T-cell (primary cell): ENCODE measurements at regions not wholly inside any gene's neighbourhood (a gene's known extent, or its start where the extent isn't known, plus 50 kb on each side); places are given as distances from the start of the nearest gene placed in this dataset.

Experiments
- ATAC-seq, 4 experiments: fragments of 200-7000 bp in 3 of 4; fragments of 150-1000 bp in 1 of 4; cut with Tn5 transposase; replicated peaks in 1 of 4; 1 replicate in 3 of 4; 2 replicates in 1 of 4; pipeline ENCODE4 v1.10.0; 2021; ENCODE audit warnings: moderate library complexity in 3 of 4, mild to moderate bottlenecking in 2 of 4, moderate number of reproducible peaks in 1 of 4
- CTCF ChIA-PET, 2 donors: fragments of 300-600 bp; sonication (Branson Sonifier 250); formaldehyde crosslinking; loops; one replicate each; lab custom pipeline; 2022; ENCODE audit warnings: antibody characterized with exemption in 2 of 2; lab: Charles Lee
- POLR2A ChIA-PET, 2 donors: fragments of 300-600 bp; sonication (Branson Sonifier 250); formaldehyde crosslinking; loops; one replicate each; lab custom pipeline; 2022; ENCODE audit warnings: antibody characterized with exemption in 2 of 2; lab: Charles Lee
- DNase-seq, 35 experiments: peaks; one replicate each; pipeline versions ENCODE4 v3.0.0 to v3.0.0-alpha.2; 2013 to 2023
- H3K27ac ChIP-seq: one replicate; pipeline ENCODE4 v1.5.1; 2013; ENCODE audit warnings: low read length
- H3K27me3 ChIP-seq, 2 experiments: replicated peaks in 1 of 2; 1 replicate in 1 of 2; 2 replicates in 1 of 2; pipeline versions ENCODE4 v1.6.1 to v1.7.0; 2013; ENCODE audit warnings: low read length in 1 of 2, mixed read lengths in 1 of 2; ENCODE audit not compliant: control insufficient read depth in 2 of 2, insufficient read depth in 2 of 2; ENCODE audit errors: extremely low read depth in 1 of 2
- H3K36me3 ChIP-seq, 2 donors: 1 replicate in 1 of 2; 2 replicates in 1 of 2; pipeline versions ENCODE4 v1.6.1 to v1.7.0; 2013; ENCODE audit warnings: low read length in 1 of 2; ENCODE audit not compliant: control insufficient read depth in 2 of 2, insufficient read depth in 1 of 2; ENCODE audit errors: extremely low read depth in 1 of 2
- H3K4me1 ChIP-seq, 2 experiments: 1 replicate in 1 of 2; 2 replicates in 1 of 2; pipeline versions ENCODE4 v1.6.1 to v1.7.0; 2013; ENCODE audit warnings: low read length in 2 of 2, mixed read lengths in 1 of 2; ENCODE audit not compliant: insufficient read depth in 2 of 2, control insufficient read depth in 1 of 2; ENCODE audit errors: extremely low read depth in 1 of 2
- H3K4me3 ChIP-seq, 2 donors: 1 replicate in 1 of 2; 2 replicates in 1 of 2; pipeline versions ENCODE4 v1.5.1 to v1.7.0; 2013; ENCODE audit warnings: mild to moderate bottlenecking in 2 of 2, low read length in 1 of 2, moderate library complexity in 1 of 2; ENCODE audit not compliant: control insufficient read depth in 1 of 2; ENCODE audit errors: extremely low read depth in 1 of 2
- H3K9me3 ChIP-seq: 2 replicates; pipeline ENCODE4 v1.7.0; 2013
- H3K27ac Mint-ChIP-seq, 2 donors: one replicate each; pipeline ENCODE4 v1.8.0; 2020 to 2021; ENCODE audit warnings: mild to moderate bottlenecking in 2 of 2, mixed read lengths in 2 of 2
- H3K27me3 Mint-ChIP-seq, 2 donors: one replicate each; pipeline ENCODE4 v1.8.0; 2021 to 2022; ENCODE audit warnings: mixed read lengths in 2 of 2
- H3K36me3 Mint-ChIP-seq: one replicate; pipeline ENCODE4 v1.8.0; 2021; ENCODE audit warnings: mixed read lengths
- H3K4me1 Mint-ChIP-seq, 3 donors: one replicate each; pipeline ENCODE4 v1.8.0; 2020 to 2022; ENCODE audit warnings: mixed read lengths in 3 of 3, mild to moderate bottlenecking in 1 of 3
- H3K4me3 Mint-ChIP-seq, 3 donors: one replicate each; pipeline ENCODE4 v1.8.0; 2020 to 2022; ENCODE audit warnings: mild to moderate bottlenecking in 3 of 3, mixed read lengths in 3 of 3, moderate library complexity in 3 of 3
- H3K9me3 Mint-ChIP-seq, 3 donors: one replicate each; pipeline ENCODE4 v1.8.0; 2020 to 2022; ENCODE audit warnings: mixed read lengths in 3 of 3
- WGBS: methylation state at CpG from one replicate; pipeline ENCODE4 v1.1.5; 2013; ENCODE audit warnings: missing lambda C conversion rate; ENCODE audit not compliant: insufficient coverage; 5-methylcytosine and 5-hydroxymethylcytosine counted together

GRCh38 chr20:11054266-11054993 lies 380.6 kb upstream of the JAG1 start:
- H3K9me3 Mint-ChIP-seq, result peaks cover 0 to 4% (median 2%) of the 10 kb centered on the region in 3 donors
- Histone ChIP-seq H3K36me3 (no peaks in the 10 kb centered on the region), H3K9me3 (peaks cover 2% of the 10 kb centered on the region), H3K27ac (no peak overlapping the region), H3K4me3 (no peak overlapping the region), H3K4me1 (no peaks in the 10 kb centered on the region), H3K27me3 (no peaks in the 10 kb centered on the region)
- no peak overlapping the region for H3K27ac Mint-ChIP-seq
- no peak for DNase-seq
- ChIA-PET CTCF (no interaction called here), POLR2A (no interaction called here)
- H3K4me1 Mint-ChIP-seq, result no peaks in the 10 kb centered on the region
- no peak overlapping the region for H3K4me3 Mint-ChIP-seq
- no peaks in the 10 kb centered on the region for H3K27me3 Mint-ChIP-seq
- no peak for ATAC-seq
- 67% methylated on average over 2 of the region's 8 CpGs for WGBS
- H3K36me3 Mint-ChIP-seq, result no peaks in the 10 kb centered on the region

DNA sequence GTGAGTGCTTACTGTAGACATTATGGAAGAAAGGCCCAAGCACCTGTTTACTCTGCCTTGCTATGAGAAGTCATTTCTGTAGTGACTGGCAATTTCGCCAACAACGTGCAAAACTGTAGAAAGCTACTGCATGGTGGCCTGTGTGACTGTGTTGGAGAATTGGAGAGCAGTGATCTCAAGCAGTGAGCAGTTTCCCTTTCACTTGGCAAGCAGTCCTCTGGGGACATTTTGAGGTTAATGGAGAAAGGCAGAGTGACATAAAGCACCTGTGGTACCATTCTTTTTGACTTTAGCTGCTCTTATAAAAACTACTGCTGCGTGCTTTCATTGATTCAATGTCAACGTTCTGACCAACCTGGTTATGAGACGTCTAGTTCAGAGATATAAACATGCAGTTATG lies 382.6 kb upstream of the JAG1 start:
- Mint-ChIP-seq H3K27ac (no peak overlapping the region), H3K4me3 (no peak overlapping the region), H3K27me3 (no peaks in the 10 kb centered on the region), H3K36me3 (no peaks in the 10 kb centered on the region), H3K4me1 (no peaks in the 10 kb centered on the region), H3K9me3 (peaks cover 0 to 4% (median 2%) of the 10 kb centered on the region in 3 donors)
- no peaks in the 10 kb centered on the region for H3K36me3 ChIP-seq
- DNase-seq (no peak), ATAC-seq (no peak)
- peaks cover 2% of the 10 kb centered on the region for H3K9me3 ChIP-seq
- CTCF ChIA-PET, result no interaction called here
- no peaks in the 10 kb centered on the region for H3K27me3 ChIP-seq
- no peak overlapping the region for H3K4me3 ChIP-seq
- no peak overlapping the region for H3K27ac ChIP-seq
- H3K4me1 ChIP-seq, result no peaks in the 10 kb centered on the region
- WGBS, result 90% methylated on average over 3 of the region's 5 CpGs
- POLR2A ChIA-PET, result no interaction called here

- no peak for ATAC-seq
- no CpG with 5 or more reads among the region's 1 CpG for WGBS
- DNase-seq, result no peak
- Histone ChIP-seq H3K4me3 (no peak overlapping the region), H3K36me3 (no peaks in the 10 kb centered on the region), H3K27me3 (no peaks in the 10 kb centered on the region), H3K9me3 (peaks cover 2% of the 10 kb centered on the region), H3K27ac (no peak overlapping the region), H3K4me1 (peaks cover 0 to 2% of the 10 kb centered on the region in 2 experiments)
- ChIA-PET POLR2A (no interaction called here), CTCF (no interaction called here)
- peaks cover 0 to 4% (median 2%) of the 10 kb centered on the region in 3 donors for H3K9me3 Mint-ChIP-seq
- H3K36me3 Mint-ChIP-seq, result no peaks in the 10 kb centered on the region
- no peak overlapping the region for H3K27ac Mint-ChIP-seq
- H3K27me3 Mint-ChIP-seq, result no peaks in the 10 kb centered on the region
- H3K4me1 Mint-ChIP-seq, result no peaks in the 10 kb centered on the region
- no peak overlapping the region for H3K4me3 Mint-ChIP-seq
Measured at GRCh38 chr20:11057624-11058023, 383.8 kb upstream of the JAG1 start.

DNA sequence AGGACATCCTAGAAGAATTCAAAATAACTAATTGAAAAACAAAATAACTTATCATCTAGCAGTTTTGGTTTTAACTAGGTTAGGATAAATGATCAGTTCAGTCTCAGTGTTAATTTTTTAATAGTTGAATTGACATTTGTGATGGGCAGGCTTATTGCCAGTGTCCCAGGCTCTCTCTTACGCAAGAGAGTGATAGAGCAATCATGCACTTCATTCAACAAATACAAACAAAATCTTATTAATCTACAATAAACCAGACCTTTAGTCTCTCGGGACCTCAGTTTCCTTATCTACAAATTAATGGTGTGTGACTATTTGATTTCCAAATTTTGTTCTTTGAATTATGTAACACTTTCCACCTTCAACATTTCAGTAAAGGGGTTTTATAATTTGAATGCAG lies 385.9 kb upstream of the JAG1 start:
- peaks cover 2% of the 10 kb centered on the region for H3K9me3 ChIP-seq
- H3K36me3 ChIP-seq, result no peaks in the 10 kb centered on the region
- no peaks in the 10 kb centered on the region for H3K9me3 Mint-ChIP-seq
- no peak for ATAC-seq
- H3K36me3 Mint-ChIP-seq, result no peaks in the 10 kb centered on the region
- H3K27ac ChIP-seq, result no peak overlapping the region
- no peaks in the 10 kb centered on the region for H3K4me1 Mint-ChIP-seq
- ChIA-PET CTCF (interaction anchor here in 1 of 2 donors (0.6 kb wide), 1 partner anchor 634 kb away, joined by 4 read pairs; no protein-coding TSS in a partner anchor), POLR2A (interaction anchor here in 1 of 2 donors (0.7 kb wide), 1 partner anchor 51 kb away, joined by 9 read pairs; no protein-coding TSS in a partner anchor)
- H3K4me3 Mint-ChIP-seq, result no peak overlapping the region
- H3K4me3 ChIP-seq, result no peak overlapping the region
- H3K4me1 ChIP-seq, result peaks cover 0 to 2% of the 10 kb centered on the region in 2 experiments
- no peaks in the 10 kb centered on the region for H3K27me3 ChIP-seq
- WGBS, result no CpG with 5 or more reads among the region's 2 CpGs
- no peak overlapping the region for H3K27ac Mint-ChIP-seq
- DNase-seq, result no peak
- H3K27me3 Mint-ChIP-seq, result no peaks in the 10 kb centered on the region

DNA sequence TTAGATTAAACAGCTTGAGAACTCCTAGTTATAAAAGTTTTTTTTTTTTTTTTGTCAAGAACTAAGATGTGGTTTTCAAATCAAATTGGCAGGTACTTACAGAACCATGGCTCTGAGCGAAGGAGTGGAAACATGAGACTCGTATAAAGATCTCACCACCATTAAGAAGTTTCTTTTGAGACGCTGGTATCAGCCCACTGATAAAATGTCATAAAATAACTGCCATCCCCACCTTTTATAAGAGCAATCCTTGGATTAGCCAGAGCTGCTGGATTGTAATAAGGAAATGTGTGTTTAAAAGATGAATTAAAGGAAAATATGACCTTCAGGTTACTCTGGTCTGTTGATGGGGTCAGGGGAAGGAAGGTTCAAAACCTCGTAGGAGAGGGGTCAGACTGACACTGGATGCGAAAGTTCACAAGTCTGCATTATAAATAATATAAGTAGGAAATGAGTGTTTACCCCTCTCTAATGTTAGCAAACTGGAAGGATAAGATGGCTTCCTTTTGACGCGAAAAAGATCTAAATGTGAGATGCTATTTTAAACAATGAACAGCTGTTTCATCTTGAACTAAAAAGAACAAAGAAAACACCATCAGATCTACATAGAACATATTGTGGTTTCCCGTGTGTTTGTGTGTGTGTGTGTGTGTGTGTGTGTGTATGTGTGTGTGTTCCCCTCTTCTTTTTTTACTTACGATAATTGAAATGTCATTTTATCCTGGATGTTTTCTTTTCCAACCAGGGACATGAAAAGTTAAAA lies 386.8 kb upstream of the JAG1 start:
- 50% methylated on average over 2 of the region's 9 CpGs for WGBS
- CTCF ChIA-PET, result interaction anchor here in 1 of 2 donors (0.6 kb wide), 1 partner anchor 635 kb away, joined by 4 read pairs; no protein-coding TSS in a partner anchor
- H3K36me3 ChIP-seq, result no peaks in the 10 kb centered on the region
- ATAC-seq (no peak), DNase-seq (no peak)
- H3K9me3 ChIP-seq, result peaks cover 2% of the 10 kb centered on the region
- H3K4me1 ChIP-seq, result peaks cover 0 to 2% of the 10 kb centered on the region in 2 experiments
- no peaks in the 10 kb centered on the region for H3K4me1 Mint-ChIP-seq
- H3K27me3 ChIP-seq, result no peaks in the 10 kb centered on the region
- H3K36me3 Mint-ChIP-seq, result no peaks in the 10 kb centered on the region
- no peak overlapping the region for H3K27ac Mint-ChIP-seq
- no peak overlapping the region for H3K4me3 ChIP-seq
- H3K27me3 Mint-ChIP-seq, result no peaks in the 10 kb centered on the region
- H3K27ac ChIP-seq, result no peak overlapping the region
- POLR2A ChIA-PET, result interaction anchor here in 1 of 2 donors (0.7 kb wide), 1 partner anchor 52 kb away, joined by 9 read pairs; no protein-coding TSS in a partner anchor
- H3K9me3 Mint-ChIP-seq, result no peaks in the 10 kb centered on the region
- H3K4me3 Mint-ChIP-seq, result no peak overlapping the region

- no peak overlapping the region for H3K4me3 ChIP-seq
- ChIA-PET POLR2A (no interaction called here), CTCF (interaction anchor here in 1 of 2 donors (0.6 kb wide), 1 partner anchor 1451 kb away, joined by 3 read pairs; no protein-coding TSS in a partner anchor)
- H3K9me3 ChIP-seq, result no peaks in the 10 kb centered on the region
- H3K4me1 ChIP-seq, result peaks cover 0 to 2% of the 10 kb centered on the region in 2 experiments
- peaks cover 0 to 4% (median 2%) of the 10 kb centered on the region in 3 donors for H3K9me3 Mint-ChIP-seq
- H3K36me3 ChIP-seq, result no peaks in the 10 kb centered on the region
- H3K27me3 Mint-ChIP-seq, result no peaks in the 10 kb centered on the region
- H3K4me3 Mint-ChIP-seq, result no peak overlapping the region
- no peaks in the 10 kb centered on the region for H3K36me3 Mint-ChIP-seq
- no peak for ATAC-seq
- no peak for DNase-seq
- no peak overlapping the region for H3K27ac ChIP-seq
- WGBS, result 60% methylated on average over 1 of the region's 3 CpGs
- no peak overlapping the region for H3K27ac Mint-ChIP-seq
- no peaks in the 10 kb centered on the region for H3K4me1 Mint-ChIP-seq
- no peaks in the 10 kb centered on the region for H3K27me3 ChIP-seq
Measured at GRCh38 chr20:11063444-11063843, 389.6 kb upstream of the JAG1 start.
